ENCODE measurements at regions not wholly inside any gene's neighbourhood (a gene's known extent, or its start where the extent isn't known, plus 50 kb on each side); places are given as distances from the start of the nearest gene placed in this dataset.

DNA sequence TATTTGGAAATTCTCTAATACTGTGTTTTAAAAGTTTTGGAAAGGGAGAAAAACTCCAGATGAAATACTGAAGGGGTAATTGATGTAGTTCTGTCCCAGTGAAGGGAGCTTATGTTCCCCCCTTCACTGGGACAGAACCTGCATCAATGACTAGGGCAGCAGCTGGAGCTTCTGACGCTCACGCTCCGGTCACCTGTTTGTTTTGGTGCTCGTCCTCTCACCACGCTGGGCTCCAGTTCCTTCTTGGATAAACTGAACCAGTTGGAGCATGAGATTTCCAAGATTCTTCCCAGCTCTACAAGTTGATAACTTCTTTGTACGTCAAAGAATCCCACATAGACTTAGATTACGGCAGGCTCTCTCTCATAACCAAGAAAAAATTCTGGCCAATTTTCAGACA is 51.4 kb upstream of the HNRNPU start:
- Histone ChIP-seq H3K36me3 (replicated peaks) (no peaks in the 10 kb centered on the region), H3K4me1 (peaks cover 3% of the 10 kb centered on the region; the same call in 1 of the 2 replicates), H3K9me3 (no peaks in the 10 kb centered on the region), H3K27me3 (ENCODE audit: low read depth) (no peaks in the 10 kb centered on the region), H3K4me3 (no peak overlapping the region)
- DNase-seq (ENCODE audit: low spot score in 2 of 2) = no peak
- in situ Hi-C loops (cut with MboI; ENCODE audit: low sequenced_read_pairs) = no loop called here

GRCh38 chr1:244914761-244915160 is 50.4 kb upstream of the HNRNPU start:
- H3K4me3 ChIP-seq = no peak overlapping the region
- H3K9me3 ChIP-seq = no peaks in the 10 kb centered on the region
- in situ Hi-C loops (cut with MboI; ENCODE audit: low sequenced_read_pairs) = no loop called here
- no peak for DNase-seq (ENCODE audit: low spot score in 2 of 2)
- no peaks in the 10 kb centered on the region for H3K27me3 ChIP-seq (ENCODE audit: low read depth)
- no peaks in the 10 kb centered on the region for H3K36me3 ChIP-seq (replicated peaks)
- peaks cover 3% of the 10 kb centered on the region; the same call in 1 of the 2 replicates for H3K4me1 ChIP-seq
